HUDEP-2 (cell line): ENCODE measurements at regions not wholly inside any gene's neighbourhood (a gene's known extent, or its start where the extent isn't known, plus 50 kb on each side); places are given as distances from the start of the nearest gene placed in this dataset.
"Not testable (repeated sequence)": the region's sequence is repeated elsewhere in the genome, so short reads cannot be mapped to it uniquely, and the experiment has no call there.

Experiments used
- DNase-seq, 76 experiments: peaks; one replicate each; lab custom pipeline; 2025; ENCODE audit not compliant: unreplicated experiment in 76 of 76; lab: John Stamatoyannopoulos, UW

- DNase-seq = no peak
Observed at GRCh38 chr20:47936612-47937011, 151.3 kb upstream of the SULF2 start.

GRCh38 chr20:47934761-47935160 lies 149.5 kb upstream of the SULF2 start:
- no peak for DNase-seq

GRCh38 chr20:47931443-47931842 lies 146.2 kb upstream of the SULF2 start:
- DNase-seq = no peak

GRCh38 chr20:47931002-47931401 lies 145.7 kb upstream of the SULF2 start:
- DNase-seq = no peak

- DNase-seq = no peak
Observed at GRCh38 chr20:47929368-47930115, 144.3 kb upstream of the SULF2 start.

- DNase-seq = no peak
Observed at GRCh38 chr20:47927944-47928343, 142.7 kb upstream of the SULF2 start.

GRCh38 chr20:47927385-47927851 lies 142.1 kb upstream of the SULF2 start:
- DNase-seq = no peak

- no peak for DNase-seq
Observed at GRCh38 chr20:47926731-47927130, 141.4 kb upstream of the SULF2 start.

GRCh38 chr20:47925593-47925992 lies 140.3 kb upstream of the SULF2 start:
- no peak for DNase-seq

- DNase-seq = no peak
Observed at GRCh38 chr20:47922269-47922668, 137.0 kb upstream of the SULF2 start.

GRCh38 chr20:47921829-47922228 lies 136.5 kb upstream of the SULF2 start:
- DNase-seq = not testable (repeated sequence)

GRCh38 chr20:47921408-47921807 lies 136.1 kb upstream of the SULF2 start:
- DNase-seq = no peak

- DNase-seq = no peak
Observed at GRCh38 chr20:47917549-47918070, 132.3 kb upstream of the SULF2 start.

- no peak for DNase-seq
Observed at GRCh38 chr20:47915495-47915894, 130.2 kb upstream of the SULF2 start.

GRCh38 chr20:47914792-47915191 lies 129.5 kb upstream of the SULF2 start:
- no peak for DNase-seq

GRCh38 chr20:47912786-47913501 lies 127.7 kb upstream of the SULF2 start:
- not testable (repeated sequence) for DNase-seq

GRCh38 chr20:47912165-47912564 lies 126.9 kb upstream of the SULF2 start:
- not testable (repeated sequence) for DNase-seq

GRCh38 chr20:47909696-47910369 lies 124.6 kb upstream of the SULF2 start:
- not testable (repeated sequence) for DNase-seq

GRCh38 chr20:47908361-47909035 lies 123.2 kb upstream of the SULF2 start:
- not testable (repeated sequence) for DNase-seq

GRCh38 chr20:47907951-47908350 lies 122.7 kb upstream of the SULF2 start:
- DNase-seq = not testable (repeated sequence)
